GM10266 (cell line): ENCODE measurements at regions not wholly inside any gene's neighbourhood (a gene's known extent, or its start where the extent isn't known, plus 50 kb on each side); places are given as distances from the start of the nearest gene placed in this dataset.

Source experiments
- DNase-seq: peaks from one replicate; pipeline ENCODE4 v3.0.0; 2012; ENCODE audit errors: extremely low spot score
- CTCF ChIP-seq: IDR thresholded peaks from 2 replicates; pipeline ENCODE4 v1.5.1; 2012; ENCODE audit warnings: mild to moderate bottlenecking, low read depth; ENCODE audit not compliant: control insufficient read depth, insufficient read depth; ENCODE audit errors: missing control alignments

GRCh38 chr4:136369073-136369472 is 1163.2 kb downstream of the PCDH18 start:
- DNase-seq = no peak
- TF ChIP-seq CTCF = no peak

- DNase-seq = no peak
- TF ChIP-seq CTCF = no peak
These were observed 1174.7 kb downstream of the PCDH18 start for GRCh38 chr4:136357556-136357955.

- no peak for TF ChIP-seq CTCF
- DNase-seq = no peak
These were observed 1176.3 kb downstream of the PCDH18 start for GRCh38 chr4:136355970-136356369.

GRCh38 chr4:136343340-136343739 is 1189.0 kb downstream of the PCDH18 start:
- TF ChIP-seq CTCF = no peak
- DNase-seq = no peak

GRCh38 chr4:136342666-136343065 is 1189.6 kb downstream of the PCDH18 start:
- DNase-seq = no peak
- no peak for TF ChIP-seq CTCF

- TF ChIP-seq CTCF = no peak
- DNase-seq = no peak
These were observed 1195.1 kb downstream of the PCDH18 start for GRCh38 chr4:136337216-136337615.

- no peak for TF ChIP-seq CTCF
- no peak for DNase-seq
These were observed 1195.8 kb downstream of the PCDH18 start for GRCh38 chr4:136336479-136336878.
